SU-DHL-6 (cell line): ENCODE measurements at regions not wholly inside any gene's neighbourhood (a gene's known extent, or its start where the extent isn't known, plus 50 kb on each side); places are given as distances from the start of the nearest gene placed in this dataset.

Experiments used
- CTCF ChIP-seq: fragments of 200-600 bp; sonication (generic); IDR thresholded peaks from one replicate; pipeline ENCODE4 v1.5.1; 2017; ENCODE audit warnings: antibody characterized with exemption, mild to moderate bottlenecking, low read length, moderate library complexity; ENCODE audit not compliant: insufficient read depth, poor library complexity, severe bottlenecking
- EZH2phosphoT487 ChIP-seq: fragments of 200-600 bp; sonication (generic), shearing (Covaris generic); conservative IDR thresholded peaks from 2 replicates; pipeline ENCODE4 v1.6.1; 2018; ENCODE audit warnings: mild to moderate bottlenecking, antibody characterized with exemption, low read length, moderate library complexity, mixed read lengths

GRCh38 chr12:63083046-63083445 is 68.0 kb downstream of the AVPR1A start:
- TF ChIP-seq CTCF = no peak
- no peak for TF ChIP-seq EZH2phosphoT487
